Mesendoderm (in vitro differentiated cells): ENCODE measurements at regions not wholly inside any gene's neighbourhood (a gene's known extent, or its start where the extent isn't known, plus 50 kb on each side); places are given as distances from the start of the nearest gene placed in this dataset.

ENCODE experiments used
- DNase-seq: peaks from one replicate; pipeline ENCODE4 v3.0.0; 2013
- H2AK5ac ChIP-seq: 2 replicates; pipeline ENCODE4 v1.6.1; 2013; ENCODE audit warnings: low read length, inconsistent platforms
- H2BK120ac ChIP-seq: 2 replicates; pipeline ENCODE4 v1.6.1; 2013; ENCODE audit warnings: low read depth, mild to moderate bottlenecking, low read length, moderate library complexity, mixed read lengths
- H2BK15ac ChIP-seq: replicated peaks from 2 replicates; pipeline ENCODE4 v1.6.1; 2013; ENCODE audit warnings: low read depth, mild to moderate bottlenecking, moderate library complexity
- H2BK5ac ChIP-seq: 2 replicates; pipeline ENCODE4 v1.6.1; 2013; ENCODE audit warnings: low read length, inconsistent platforms
- H3K18ac ChIP-seq: 2 replicates; pipeline ENCODE4 v1.6.1; 2013; ENCODE audit warnings: mild to moderate bottlenecking, low read length, mixed read lengths
- H3K23ac ChIP-seq: one replicate; pipeline ENCODE4 v1.6.1; 2013; ENCODE audit warnings: low read length
- H3K27ac ChIP-seq: 2 replicates; pipeline ENCODE4 v1.5.1; 2013; ENCODE audit warnings: low read depth, mild to moderate bottlenecking, inconsistent platforms, low read length, moderate library complexity
- H3K27me3 ChIP-seq: 2 replicates; pipeline ENCODE4 v1.6.1; 2013; ENCODE audit warnings: low read length, control low read depth, mild to moderate bottlenecking, inconsistent platforms; ENCODE audit not compliant: insufficient read depth, poor library complexity
- H3K36me3 ChIP-seq: 2 replicates; pipeline ENCODE4 v1.6.1; 2013; ENCODE audit warnings: low read length, inconsistent platforms; ENCODE audit not compliant: control insufficient read depth, insufficient read depth
- H3K4ac ChIP-seq: one replicate; pipeline ENCODE4 v1.6.1; 2013; ENCODE audit warnings: low read depth, mild to moderate bottlenecking, low read length, moderate library complexity
- H3K4me1 ChIP-seq: 2 replicates; pipeline ENCODE4 v1.6.1; 2013; ENCODE audit warnings: low read depth, low read length, inconsistent platforms; ENCODE audit not compliant: control insufficient read depth
- H3K4me2 ChIP-seq: 2 replicates; pipeline ENCODE4 v1.6.1; 2013; ENCODE audit warnings: low read length
- H3K4me3 ChIP-seq: 2 replicates; pipeline ENCODE4 v1.5.1; 2013; ENCODE audit warnings: mild to moderate bottlenecking, low read length
- H3K56ac ChIP-seq: one replicate; pipeline ENCODE4 v1.6.1; 2013; ENCODE audit warnings: low read length
- H3K79me1 ChIP-seq: 2 replicates; pipeline ENCODE4 v1.6.1; 2013; ENCODE audit warnings: low read length, inconsistent platforms
- H3K79me2 ChIP-seq: 2 replicates; pipeline ENCODE4 v1.6.1; 2013; ENCODE audit warnings: mild to moderate bottlenecking, low read length; ENCODE audit not compliant: control insufficient read depth, insufficient read depth
- H3K9ac ChIP-seq: 2 replicates; pipeline ENCODE4 v1.6.1; 2013; ENCODE audit warnings: low read length, inconsistent platforms
- H4K5ac ChIP-seq: one replicate; pipeline ENCODE4 v1.6.1; 2013; ENCODE audit warnings: low read length
- H4K8ac ChIP-seq: one replicate; pipeline ENCODE4 v1.6.1; 2013; ENCODE audit warnings: low read depth, mild to moderate bottlenecking, control low read depth, low read length, moderate library complexity
- WGBS: extraction: QIAGEN DNeasy Blood & Tissue Kit; methylation state at CpG from one replicate; pipeline ENCODE4 v1.1.7; 2013; ENCODE audit warnings: low lambda C conversion rate, missing lambda C conversion rate; ENCODE audit not compliant: insufficient coverage; ENCODE audit errors: extremely low coverage; 5-methylcytosine and 5-hydroxymethylcytosine counted together

- no peak for DNase-seq
- no peak overlapping the region for H3K4ac ChIP-seq
- H3K27me3 ChIP-seq = no peaks in the 10 kb centered on the region
- no peaks in the 10 kb centered on the region for H3K36me3 ChIP-seq
- no peak overlapping the region for H3K27ac ChIP-seq
- no peaks in the 10 kb centered on the region for H3K79me2 ChIP-seq
- H3K4me1 ChIP-seq = no peaks in the 10 kb centered on the region
- no CpG with 5 or more reads among the region's 6 CpGs for WGBS
- H3K18ac ChIP-seq = no peak overlapping the region
- no peak overlapping the region for H3K4me3 ChIP-seq
- no peak overlapping the region for H3K23ac ChIP-seq
- no peak overlapping the region for H3K56ac ChIP-seq
- no peak overlapping the region for H3K9ac ChIP-seq
- H2BK15ac ChIP-seq = no peak overlapping the region
- H3K79me1 ChIP-seq = no peaks in the 10 kb centered on the region
- H3K4me2 ChIP-seq = no peak overlapping the region
- no peak overlapping the region for H4K5ac ChIP-seq
- no peak overlapping the region for H2BK120ac ChIP-seq
- H2BK5ac ChIP-seq = no peak overlapping the region
- H4K8ac ChIP-seq = no peak overlapping the region
- H2AK5ac ChIP-seq = no peak overlapping the region
Observed at GRCh38 chr1:30596891-30597290, 126.5 kb downstream of the MATN1 start.

DNA sequence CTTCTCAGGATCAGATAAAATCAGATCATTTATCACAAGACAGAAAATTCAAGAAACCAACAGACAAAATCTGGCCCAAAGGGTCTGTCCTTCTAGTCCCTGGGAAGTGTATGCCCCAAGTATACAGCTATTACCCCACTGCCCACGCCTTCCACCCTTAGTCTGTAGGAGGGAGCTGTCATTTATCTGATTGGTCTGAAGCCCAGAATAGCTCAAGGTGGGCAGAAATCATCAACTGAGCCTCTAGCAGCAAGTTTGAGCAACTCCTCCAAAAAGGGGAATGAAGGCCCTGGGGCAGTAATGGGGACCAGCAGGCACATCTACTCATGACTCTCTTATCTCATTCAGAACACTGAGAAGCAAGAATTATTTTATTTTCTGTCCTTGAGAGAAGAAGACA lies 126.9 kb downstream of the MATN1 start:
- Histone ChIP-seq H3K4me2 (no peak overlapping the region), H4K8ac (no peak overlapping the region), H3K4me3 (no peak overlapping the region), H2BK5ac (no peak overlapping the region), H3K79me1 (no peaks in the 10 kb centered on the region), H2BK15ac (no peak overlapping the region), H3K27ac (no peak overlapping the region), H3K79me2 (no peaks in the 10 kb centered on the region), H2BK120ac (no peak overlapping the region), H3K36me3 (no peaks in the 10 kb centered on the region), H4K5ac (no peak overlapping the region), H3K4ac (no peak overlapping the region), H3K27me3 (no peaks in the 10 kb centered on the region), H3K4me1 (no peaks in the 10 kb centered on the region), H3K56ac (no peak overlapping the region), H2AK5ac (no peak overlapping the region), H3K9ac (no peak overlapping the region), H3K18ac (no peak overlapping the region), H3K23ac (no peak overlapping the region)
- DNase-seq = no peak
- WGBS = no CpG with 5 or more reads among the region's 1 CpG

DNA sequence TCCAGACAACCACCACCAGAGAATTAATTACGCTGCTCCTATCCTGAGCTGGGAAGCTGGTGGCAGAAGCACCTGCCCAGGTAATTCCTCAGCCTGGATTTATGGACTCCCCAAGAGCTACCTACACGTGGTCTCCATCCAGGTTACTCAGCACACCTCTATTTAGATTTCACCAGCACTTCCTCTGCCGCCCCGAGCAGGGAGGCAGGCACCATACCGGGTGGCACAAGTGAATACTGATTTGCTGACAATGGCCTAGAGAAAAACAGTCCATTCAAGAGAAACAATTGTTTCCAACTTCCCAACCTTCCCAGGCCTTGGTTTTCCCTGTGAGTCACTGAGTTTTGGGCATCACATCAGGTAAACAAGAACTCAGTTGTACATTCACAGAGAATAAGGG lies 134.3 kb downstream of the MATN1 start:
- Histone ChIP-seq H3K79me2 (no peaks in the 10 kb centered on the region), H4K5ac (no peak overlapping the region), H3K18ac (no peak overlapping the region), H3K56ac (no peak overlapping the region), H3K36me3 (no peaks in the 10 kb centered on the region), H4K8ac (no peak overlapping the region), H3K4me2 (no peak overlapping the region), H3K79me1 (no peaks in the 10 kb centered on the region), H3K27me3 (no peaks in the 10 kb centered on the region), H2AK5ac (no peak overlapping the region), H3K4ac (no peak overlapping the region), H3K4me1 (no peaks in the 10 kb centered on the region), H2BK120ac (no peak overlapping the region), H3K27ac (no peak overlapping the region), H2BK15ac (no peak overlapping the region), H3K23ac (no peak overlapping the region), H3K4me3 (no peak overlapping the region), H3K9ac (no peak overlapping the region), H2BK5ac (no peak overlapping the region)
- DNase-seq = no peak
- no CpG with 5 or more reads among the region's 5 CpGs for WGBS

DNA sequence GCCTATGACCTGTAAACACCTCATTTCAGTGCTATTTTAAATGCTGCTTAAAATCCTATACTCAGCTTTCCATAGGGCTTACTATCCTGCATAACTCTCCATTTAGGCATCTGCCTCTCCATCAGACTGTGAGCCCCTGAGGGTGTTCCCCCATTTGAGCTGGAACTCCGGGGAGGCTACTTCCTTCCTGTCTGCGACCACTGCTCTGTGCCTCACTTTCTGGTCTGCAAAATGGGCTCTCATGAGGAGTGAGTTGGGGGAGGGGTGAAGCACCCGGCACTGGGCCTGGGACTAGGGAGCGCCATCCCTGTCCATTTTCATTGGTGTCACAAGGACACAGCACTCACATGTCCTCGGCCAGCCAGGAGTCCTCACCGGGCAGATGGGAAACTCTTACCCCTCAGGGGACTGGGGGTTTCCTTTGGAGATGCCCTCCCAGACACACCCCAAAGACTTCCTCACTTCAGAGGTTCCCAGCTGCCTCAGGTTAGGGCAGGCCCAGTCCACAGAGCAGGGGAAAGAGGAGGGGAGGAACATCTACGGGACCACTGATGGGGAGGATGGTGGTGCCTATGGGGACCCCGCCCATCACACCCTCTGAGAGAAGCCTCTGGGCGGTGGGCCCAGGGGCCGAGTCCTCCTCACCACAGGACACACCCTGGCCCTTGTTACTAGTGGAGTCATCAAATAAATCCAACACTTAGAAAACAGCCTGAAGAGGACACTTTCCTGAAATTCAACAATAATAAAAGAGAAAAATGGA lies 134.9 kb downstream of the MATN1 start:
- Histone ChIP-seq H2BK120ac (no peak overlapping the region), H4K5ac (no peak overlapping the region), H3K79me1 (no peaks in the 10 kb centered on the region), H3K4me3 (no peak overlapping the region), H3K9ac (no peak overlapping the region), H3K4ac (no peak overlapping the region), H3K56ac (no peak overlapping the region), H2BK15ac (no peak overlapping the region), H3K23ac (no peak overlapping the region), H3K4me1 (no peaks in the 10 kb centered on the region), H3K4me2 (no peak overlapping the region), H2AK5ac (no peak overlapping the region), H4K8ac (no peak overlapping the region), H3K79me2 (no peaks in the 10 kb centered on the region), H3K18ac (no peak overlapping the region), H3K27ac (no peak overlapping the region), H3K36me3 (no peaks in the 10 kb centered on the region), H2BK5ac (no peak overlapping the region), H3K27me3 (no peaks in the 10 kb centered on the region)
- WGBS = no CpG with 5 or more reads among the region's 10 CpGs
- DNase-seq = no peak

GRCh38 chr1:30586671-30587070 lies 136.7 kb downstream of the MATN1 start:
- no peak overlapping the region for H3K9ac ChIP-seq
- H3K18ac ChIP-seq = no peak overlapping the region
- H3K4ac ChIP-seq = no peak overlapping the region
- H4K5ac ChIP-seq = no peak overlapping the region
- no peak overlapping the region for H3K56ac ChIP-seq
- H3K27ac ChIP-seq = no peak overlapping the region
- no peaks in the 10 kb centered on the region for H3K79me2 ChIP-seq
- H3K4me3 ChIP-seq = no peak overlapping the region
- H2AK5ac ChIP-seq = no peak overlapping the region
- no peak overlapping the region for H2BK15ac ChIP-seq
- no peak overlapping the region for H3K4me2 ChIP-seq
- H2BK5ac ChIP-seq = no peak overlapping the region
- no peaks in the 10 kb centered on the region for H3K79me1 ChIP-seq
- H3K4me1 ChIP-seq = no peaks in the 10 kb centered on the region
- no peaks in the 10 kb centered on the region for H3K36me3 ChIP-seq
- no peak for DNase-seq
- H4K8ac ChIP-seq = no peak overlapping the region
- WGBS = no CpG with 5 or more reads among the region's 7 CpGs
- H2BK120ac ChIP-seq = no peak overlapping the region
- H3K27me3 ChIP-seq = no peaks in the 10 kb centered on the region
- H3K23ac ChIP-seq = no peak overlapping the region

DNA sequence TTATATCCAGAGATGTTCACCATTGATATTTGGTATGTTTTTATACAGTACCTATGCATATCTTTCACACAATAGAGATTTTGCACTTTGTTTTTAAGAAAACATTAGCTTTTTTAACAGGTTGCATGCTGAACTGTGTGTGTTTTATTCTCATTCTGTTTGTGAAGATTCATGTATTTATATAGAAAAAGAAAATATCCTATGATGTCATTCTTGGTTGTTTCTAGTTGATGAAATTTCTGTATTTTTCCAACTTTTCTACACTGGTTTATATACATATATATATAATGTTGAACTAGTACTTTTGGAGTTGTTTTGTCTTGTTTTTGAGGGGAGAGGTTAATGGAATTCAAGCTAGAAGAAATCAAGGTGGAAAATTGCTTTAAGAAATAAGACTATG lies 143.8 kb downstream of the MATN1 start:
- no peak overlapping the region for H3K4ac ChIP-seq
- H3K27me3 ChIP-seq = no peaks in the 10 kb centered on the region
- no peak overlapping the region for H3K18ac ChIP-seq
- no peak overlapping the region for H3K9ac ChIP-seq
- no peak overlapping the region for H3K23ac ChIP-seq
- no peaks in the 10 kb centered on the region for H3K36me3 ChIP-seq
- no peak overlapping the region for H3K4me2 ChIP-seq
- DNase-seq = no peak
- H2BK120ac ChIP-seq = no peak overlapping the region
- H4K5ac ChIP-seq = no peak overlapping the region
- H4K8ac ChIP-seq = no peak overlapping the region
- no peaks in the 10 kb centered on the region for H3K79me2 ChIP-seq
- H3K79me1 ChIP-seq = no peaks in the 10 kb centered on the region
- H2BK5ac ChIP-seq = no peak overlapping the region
- no peak overlapping the region for H2BK15ac ChIP-seq
- no peak overlapping the region for H3K56ac ChIP-seq
- no peaks in the 10 kb centered on the region for H3K4me1 ChIP-seq
- no peak overlapping the region for H3K4me3 ChIP-seq
- no peak overlapping the region for H2AK5ac ChIP-seq
- no peak overlapping the region for H3K27ac ChIP-seq
